Globus pallidus (tissue), 1 donor: ENCODE measurements at regions not wholly inside any gene's neighbourhood (a gene's known extent, or its start where the extent isn't known, plus 50 kb on each side); places are given as distances from the start of the nearest gene placed in this dataset.
"Not testable (repeated sequence)": the region's sequence is repeated elsewhere in the genome, so short reads cannot be mapped to it uniquely, and the experiment has no call there.

Source experiments
- DNase-seq: peaks from one replicate; pipeline ENCODE4 v3.0.0-alpha.2; 2015; ENCODE audit warnings: low spot score

GRCh38 chr17:21470422-21470821 is 94.3 kb downstream of the KCNJ12 start:
- DNase-seq = not testable (repeated sequence)

GRCh38 chr17:21470861-21471260 is 94.7 kb downstream of the KCNJ12 start:
- no peak for DNase-seq

- no peak for DNase-seq
Observed at GRCh38 chr17:21474815-21475214, 98.7 kb downstream of the KCNJ12 start.

GRCh38 chr17:21475571-21475970 is 99.4 kb downstream of the KCNJ12 start:
- no peak for DNase-seq

GRCh38 chr17:21476867-21477266 is 100.7 kb downstream of the KCNJ12 start:
- no peak for DNase-seq

GRCh38 chr17:21482189-21482865 is 106.2 kb downstream of the KCNJ12 start:
- DNase-seq = no peak

GRCh38 chr17:21488043-21488442 is 111.9 kb downstream of the KCNJ12 start:
- not testable (repeated sequence) for DNase-seq

GRCh38 chr17:21493993-21494392 is 117.8 kb downstream of the KCNJ12 start:
- DNase-seq = no peak

- peak; percentile 32 for DNase-seq
Observed at GRCh38 chr17:21495281-21495680, 119.1 kb downstream of the KCNJ12 start.

- no peak for DNase-seq
Observed at GRCh38 chr17:21500064-21500463, 123.9 kb downstream of the KCNJ12 start.

GRCh38 chr17:21501927-21502700 is 126.0 kb downstream of the KCNJ12 start:
- DNase-seq = not testable (repeated sequence)

- no peak for DNase-seq
Observed at GRCh38 chr17:21505819-21506815, 130.0 kb downstream of the KCNJ12 start.

- DNase-seq = not testable (repeated sequence)
Observed at GRCh38 chr17:21507806-21508205, 131.6 kb downstream of the KCNJ12 start.

- DNase-seq = no peak
Observed at GRCh38 chr17:21508211-21508610, 132.1 kb downstream of the KCNJ12 start.

- DNase-seq = not testable (repeated sequence)
Observed at GRCh38 chr17:21509356-21509755, 133.2 kb downstream of the KCNJ12 start.

- DNase-seq = no peak
Observed at GRCh38 chr17:21510686-21511362, 134.7 kb downstream of the KCNJ12 start.

- DNase-seq = peak; percentile 72
Observed at GRCh38 chr17:21511363-21512195, 135.4 kb downstream of the KCNJ12 start.

- DNase-seq = no peak
Observed at GRCh38 chr17:21512307-21513011, 136.3 kb downstream of the KCNJ12 start.

- peak; percentile 59 for DNase-seq
Observed at GRCh38 chr17:21513012-21513570, 136.9 kb downstream of the KCNJ12 start.

GRCh38 chr17:21514567-21514966 is 138.4 kb downstream of the KCNJ12 start:
- DNase-seq = not testable (repeated sequence)
